HFFc6 (cell line): ENCODE measurements at regions not wholly inside any gene's neighbourhood (a gene's known extent, or its start where the extent isn't known, plus 50 kb on each side); places are given as distances from the start of the nearest gene placed in this dataset.

Source experiments
- DNase-seq: peaks from one replicate; pipeline ENCODE4 v3.0.0-alpha.2; 2018
- H3K27ac Mint-ChIP-seq: 2 replicates; pipeline ENCODE4 v1.8.0; 2020; ENCODE audit warnings: mild to moderate bottlenecking, mixed read lengths
- H3K27me3 Mint-ChIP-seq: 2 replicates; pipeline ENCODE4 v1.8.0; 2021; ENCODE audit warnings: mild to moderate bottlenecking, moderate library complexity, mixed read lengths; ENCODE audit not compliant: insufficient read depth
- H3K36me3 Mint-ChIP-seq: 2 replicates; pipeline ENCODE4 v1.8.0; 2021; ENCODE audit warnings: low read depth, mixed read lengths
- H3K4me1 Mint-ChIP-seq: 2 replicates; pipeline ENCODE4 v1.8.0; 2020; ENCODE audit warnings: low read depth, mixed read lengths
- H3K4me3 Mint-ChIP-seq: 2 replicates; pipeline ENCODE4 v1.8.0; 2020; ENCODE audit warnings: mild to moderate bottlenecking, moderate library complexity, mixed read lengths
- H3K9me3 Mint-ChIP-seq: 2 replicates; pipeline ENCODE4 v1.8.0; 2020; ENCODE audit warnings: mild to moderate bottlenecking, mixed read lengths
- CTCF ChIP-seq: fragments of 200-600 bp; sonication (generic); IDR thresholded peaks from 2 replicates; pipeline ENCODE4 v1.5.0; 2021; ENCODE audit warnings: antibody characterized with exemption, mild to moderate bottlenecking

- Mint-ChIP-seq H3K27me3 (no peaks in the 10 kb centered on the region), H3K4me3 (no peak overlapping the region), H3K4me1 (no peaks in the 10 kb centered on the region), H3K9me3 (peaks cover 34% of the 10 kb centered on the region), H3K36me3 (no peaks in the 10 kb centered on the region), H3K27ac (no peak overlapping the region)
- no peak for DNase-seq
- no peak for TF ChIP-seq CTCF
Measured at GRCh38 chr15:97680606-97681220, 279.8 kb upstream of the ARRDC4 start.

GRCh38 chr15:97683831-97684230, 276.7 kb upstream of the ARRDC4 start:
- no peaks in the 10 kb centered on the region for H3K4me1 Mint-ChIP-seq
- TF ChIP-seq CTCF, result no peak
- no peak overlapping the region for H3K4me3 Mint-ChIP-seq
- H3K36me3 Mint-ChIP-seq, result no peaks in the 10 kb centered on the region
- peaks cover 46% of the 10 kb centered on the region for H3K9me3 Mint-ChIP-seq
- H3K27ac Mint-ChIP-seq, result no peak overlapping the region
- no peak for DNase-seq
- no peaks in the 10 kb centered on the region for H3K27me3 Mint-ChIP-seq

GRCh38 chr15:97684249-97684648, 276.3 kb upstream of the ARRDC4 start:
- Mint-ChIP-seq H3K27me3 (no peaks in the 10 kb centered on the region), H3K27ac (no peak overlapping the region), H3K9me3 (peaks cover 48% of the 10 kb centered on the region), H3K36me3 (no peaks in the 10 kb centered on the region), H3K4me3 (no peak overlapping the region), H3K4me1 (no peaks in the 10 kb centered on the region)
- DNase-seq, result no peak
- TF ChIP-seq CTCF, result no peak

GRCh38 chr15:97686324-97686723, 274.2 kb upstream of the ARRDC4 start:
- TF ChIP-seq CTCF, result no peak
- no peak for DNase-seq
- peaks cover 54% of the 10 kb centered on the region for H3K9me3 Mint-ChIP-seq
- no peak overlapping the region for H3K27ac Mint-ChIP-seq
- no peaks in the 10 kb centered on the region for H3K27me3 Mint-ChIP-seq
- H3K4me3 Mint-ChIP-seq, result no peak overlapping the region
- H3K4me1 Mint-ChIP-seq, result no peaks in the 10 kb centered on the region
- H3K36me3 Mint-ChIP-seq, result no peaks in the 10 kb centered on the region

GRCh38 chr15:97687654-97688053, 272.8 kb upstream of the ARRDC4 start:
- DNase-seq, result no peak
- no peak for TF ChIP-seq CTCF
- Mint-ChIP-seq H3K4me1 (no peaks in the 10 kb centered on the region), H3K27me3 (no peaks in the 10 kb centered on the region), H3K27ac (no peak overlapping the region), H3K36me3 (no peaks in the 10 kb centered on the region), H3K9me3 (peaks cover 59% of the 10 kb centered on the region), H3K4me3 (no peak overlapping the region)

GRCh38 chr15:97688177-97688576, 272.3 kb upstream of the ARRDC4 start:
- no peak for TF ChIP-seq CTCF
- H3K9me3 Mint-ChIP-seq, result peaks cover 54% of the 10 kb centered on the region

More at GRCh38 chr15:97688177-97688576, 272.3 kb upstream of the ARRDC4 start:
- no peak overlapping the region for H3K4me3 Mint-ChIP-seq
- H3K27me3 Mint-ChIP-seq, result no peaks in the 10 kb centered on the region
- no peaks in the 10 kb centered on the region for H3K4me1 Mint-ChIP-seq
- no peaks in the 10 kb centered on the region for H3K36me3 Mint-ChIP-seq
- no peak for DNase-seq
- no peak overlapping the region for H3K27ac Mint-ChIP-seq
